B cell (primary cell): ENCODE measurements at regions not wholly inside any gene's neighbourhood (a gene's known extent, or its start where the extent isn't known, plus 50 kb on each side); places are given as distances from the start of the nearest gene placed in this dataset.

Experiments
- CTCF ChIP-seq: fragments of 200-600 bp; IDR thresholded peaks from one replicate; pipeline ENCODE4 v1.8.0; 2022; ENCODE audit warnings: antibody characterized with exemption, mild to moderate bottlenecking
- EZH2 ChIP-seq: IDR thresholded peaks from 2 replicates; pipeline ENCODE4 v1.6.1; 2012; ENCODE audit warnings: borderline replicate concordance, low read depth, mild to moderate bottlenecking, moderate library complexity, low read length; ENCODE audit not compliant: insufficient read depth, poor library complexity, severe bottlenecking

DNA sequence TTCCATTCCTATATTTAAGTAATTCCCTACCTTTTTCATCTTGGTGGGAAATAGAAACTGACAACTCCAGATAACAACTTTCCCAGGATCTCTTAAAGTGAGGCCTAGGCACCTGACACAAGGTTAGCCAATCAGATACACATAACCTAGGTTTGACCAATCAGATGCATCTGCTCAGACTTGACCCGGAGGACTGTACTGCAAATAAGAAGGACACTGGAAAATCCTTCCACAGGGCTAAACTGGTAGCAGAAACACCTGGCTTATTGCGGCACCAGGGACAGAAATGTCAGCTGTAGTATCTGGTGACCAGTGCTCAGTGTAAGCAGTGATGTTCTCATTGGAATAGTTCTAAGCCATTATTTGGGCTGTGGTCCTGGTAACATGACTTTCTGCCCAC, 204.5 kb upstream of the SLCO3A1 start:
- TF ChIP-seq EZH2 (no peak), CTCF (no peak)
